Medulla oblongata (tissue), 1 donor: ENCODE measurements at regions not wholly inside any gene's neighbourhood (a gene's known extent, or its start where the extent isn't known, plus 50 kb on each side); places are given as distances from the start of the nearest gene placed in this dataset.
A peak's percentile ranks its signal among the peaks of the same experiment; 100 is the strongest.

Experiments used
- DNase-seq: peaks from one replicate; pipeline ENCODE4 v3.0.0-alpha.2; 2015; ENCODE audit errors: extremely low spot score

GRCh38 chr2:181188605-181189004, 208.2 kb downstream of the UBE2E3 start:
- no peak for DNase-seq

GRCh38 chr2:181189951-181190350, 209.5 kb downstream of the UBE2E3 start:
- DNase-seq: no peak

- DNase-seq: no peak
Observed at GRCh38 chr2:181190711-181191110, 210.3 kb downstream of the UBE2E3 start.

GRCh38 chr2:181193550-181193949, 213.1 kb downstream of the UBE2E3 start:
- DNase-seq: no peak

GRCh38 chr2:181196401-181196800, 216.0 kb downstream of the UBE2E3 start:
- no peak for DNase-seq

- DNase-seq: no peak
Observed at GRCh38 chr2:181197140-181197760, 216.8 kb downstream of the UBE2E3 start.

GRCh38 chr2:181198183-181198864, 217.9 kb downstream of the UBE2E3 start:
- no peak for DNase-seq

- no peak for DNase-seq
Observed at GRCh38 chr2:181203412-181203811, 223.0 kb downstream of the UBE2E3 start.

- no peak for DNase-seq
Observed at GRCh38 chr2:181203916-181204315, 223.5 kb downstream of the UBE2E3 start.

- no peak for DNase-seq
Observed at GRCh38 chr2:181218401-181218821, 238.0 kb downstream of the UBE2E3 start.

- DNase-seq: no peak
Observed at GRCh38 chr2:181223234-181223633, 234.0 kb upstream of the ITGA4 start.

GRCh38 chr2:181224866-181225265, 232.3 kb upstream of the ITGA4 start:
- no peak for DNase-seq

- no peak for DNase-seq
Observed at GRCh38 chr2:181228661-181229060, 228.5 kb upstream of the ITGA4 start.

GRCh38 chr2:181231151-181231550, 226.0 kb upstream of the ITGA4 start:
- DNase-seq: no peak

GRCh38 chr2:181231886-181232621, 225.1 kb upstream of the ITGA4 start:
- DNase-seq: peak; percentile 6

- DNase-seq: no peak
Observed at GRCh38 chr2:181234487-181234891, 222.7 kb upstream of the ITGA4 start.

- DNase-seq: no peak
Observed at GRCh38 chr2:181235011-181235410, 222.2 kb upstream of the ITGA4 start.

- DNase-seq: no peak
Observed at GRCh38 chr2:181235683-181236459, 221.3 kb upstream of the ITGA4 start.

- DNase-seq: no peak
Observed at GRCh38 chr2:181239201-181239799, 217.9 kb upstream of the ITGA4 start.

GRCh38 chr2:181240844-181241243, 216.3 kb upstream of the ITGA4 start:
- DNase-seq: no peak

- no peak for DNase-seq
Observed at GRCh38 chr2:181241366-181241765, 215.8 kb upstream of the ITGA4 start.

GRCh38 chr2:181241797-181242196, 215.4 kb upstream of the ITGA4 start:
- DNase-seq: no peak
